Kidney epithelial cell (primary cell): ENCODE measurements at regions not wholly inside any gene's neighbourhood (a gene's known extent, or its start where the extent isn't known, plus 50 kb on each side); places are given as distances from the start of the nearest gene placed in this dataset.

Experiments used
- DNase-seq: peaks from one replicate; pipeline ENCODE4 v3.0.0-alpha.2; 2010; ENCODE audit warnings: low read depth
- H3K27me3 ChIP-seq: 2 replicates; pipeline ENCODE4 v1.6.0; 2011; ENCODE audit warnings: low read length; ENCODE audit not compliant: control insufficient read depth, insufficient read depth
- H3K36me3 ChIP-seq: 2 replicates; pipeline ENCODE4 v1.5.1; 2011; ENCODE audit warnings: low read length; ENCODE audit not compliant: control insufficient read depth, insufficient read depth
- H3K4me3 ChIP-seq: 2 replicates; pipeline ENCODE4 v1.5.1; 2011; ENCODE audit warnings: low read depth, mild to moderate bottlenecking, control low read depth, low read length
- CTCF ChIP-seq: IDR thresholded peaks from 2 replicates; pipeline ENCODE4 v1.5.1; 2011; ENCODE audit warnings: mild to moderate bottlenecking, moderate library complexity, low read length, control low read depth, inconsistent platforms; ENCODE audit not compliant: insufficient read depth, poor library complexity, severe bottlenecking

GRCh38 chr9:20197976-20198685 is 409.3 kb upstream of the SLC24A2 start:
- Histone ChIP-seq H3K36me3 (no peaks in the 10 kb centered on the region), H3K27me3 (no peaks in the 10 kb centered on the region), H3K4me3 (no peak overlapping the region)
- TF ChIP-seq CTCF = no peak
- no peak for DNase-seq

GRCh38 chr9:20191228-20191840 is 402.5 kb upstream of the SLC24A2 start:
- Histone ChIP-seq H3K36me3 (no peaks in the 10 kb centered on the region), H3K4me3 (no peak overlapping the region), H3K27me3 (no peaks in the 10 kb centered on the region)
- no peak for TF ChIP-seq CTCF
- DNase-seq = no peak

GRCh38 chr9:20189871-20190270 is 401.0 kb upstream of the SLC24A2 start:
- Histone ChIP-seq H3K36me3 (no peaks in the 10 kb centered on the region), H3K4me3 (no peak overlapping the region), H3K27me3 (no peaks in the 10 kb centered on the region)
- TF ChIP-seq CTCF = no peak
- no peak for DNase-seq

GRCh38 chr9:20188616-20189369 is 400.0 kb upstream of the SLC24A2 start:
- Histone ChIP-seq H3K27me3 (no peaks in the 10 kb centered on the region), H3K36me3 (no peaks in the 10 kb centered on the region), H3K4me3 (no peak overlapping the region)
- DNase-seq = no peak
- no peak for TF ChIP-seq CTCF

- TF ChIP-seq CTCF = no peak
- Histone ChIP-seq H3K27me3 (no peaks in the 10 kb centered on the region), H3K36me3 (no peaks in the 10 kb centered on the region), H3K4me3 (no peak overlapping the region)
- DNase-seq = no peak
Measured at GRCh38 chr9:20187318-20187717, 398.5 kb upstream of the SLC24A2 start.
